MM.1S (cell line): ENCODE measurements at regions not wholly inside any gene's neighbourhood (a gene's known extent, or its start where the extent isn't known, plus 50 kb on each side); places are given as distances from the start of the nearest gene placed in this dataset.

Experiments
- DNase-seq: peaks from one replicate; pipeline ENCODE4 v3.0.0-alpha.2; 2015
- H2AFZ ChIP-seq: fragments of 300-600 bp; sonication (generic); 2 replicates; pipeline ENCODE4 v1.6.0; 2016; ENCODE audit warnings: antibody characterized with exemption, low read length
- H3F3A ChIP-seq: fragments of 300-600 bp; sonication (generic); 2 replicates; pipeline ENCODE4 v1.6.1; 2016; ENCODE audit warnings: mild to moderate bottlenecking, antibody characterized with exemption, low read length, moderate library complexity, mixed read lengths; ENCODE audit not compliant: insufficient read depth
- H3K27ac ChIP-seq: fragments of 300-600 bp; sonication (generic); 2 replicates; pipeline ENCODE4 v1.5.1; 2016; ENCODE audit warnings: mild to moderate bottlenecking, low read length
- H3K27me3 ChIP-seq: fragments of 300-600 bp; sonication (generic); replicated peaks from 2 replicates; pipeline ENCODE4 v1.6.0; 2016; ENCODE audit warnings: low read length; ENCODE audit not compliant: insufficient read depth
- H3K36me3 ChIP-seq: fragments of 300-600 bp; sonication (generic); replicated peaks from 2 replicates; pipeline ENCODE4 v1.6.1; 2016; ENCODE audit warnings: mild to moderate bottlenecking, low read length, mixed read lengths; ENCODE audit not compliant: insufficient read depth
- H3K4me1 ChIP-seq: fragments of 300-600 bp; sonication (generic); 2 replicates; pipeline ENCODE4 v1.6.1; 2016; ENCODE audit warnings: low read length, mixed read lengths
- H3K4me2 ChIP-seq: fragments of 300-600 bp; sonication (generic); 2 replicates; pipeline ENCODE4 v1.6.0; 2016; ENCODE audit warnings: low read depth, low read length
- H3K4me3 ChIP-seq: fragments of 300-600 bp; sonication (generic); 2 replicates; pipeline ENCODE4 v1.5.1; 2016; ENCODE audit warnings: low read length, mixed read lengths
- H3K79me2 ChIP-seq: fragments of 300-600 bp; sonication (generic); 2 replicates; pipeline ENCODE4 v1.6.1; 2016; ENCODE audit warnings: mixed run types, low read length, mixed read lengths
- H3K9ac ChIP-seq: fragments of 300-600 bp; sonication (generic); 2 replicates; pipeline ENCODE4 v1.6.1; 2016; ENCODE audit warnings: low read length, mixed read lengths
- H3K9me2 ChIP-seq: fragments of 300-600 bp; sonication (generic); replicated peaks from 2 replicates; pipeline ENCODE4 v1.6.1; 2016; ENCODE audit warnings: mild to moderate bottlenecking, low read length, mixed read lengths; ENCODE audit not compliant: insufficient read depth
- H3K9me3 ChIP-seq: fragments of 300-600 bp; sonication (generic); replicated peaks from 2 replicates; pipeline ENCODE4 v1.6.1; 2016; ENCODE audit warnings: mild to moderate bottlenecking, low read length, mixed read lengths; ENCODE audit not compliant: insufficient read depth
- H4K20me1 ChIP-seq: fragments of 300-600 bp; sonication (generic); 2 replicates; pipeline ENCODE4 v1.6.1; 2016; ENCODE audit warnings: mild to moderate bottlenecking, low read length, moderate library complexity, mixed read lengths; ENCODE audit not compliant: insufficient read depth
- EZH2 ChIP-seq: fragments of 300-600 bp; sonication (generic); optimal IDR thresholded peaks from 2 replicates; pipeline ENCODE3; 2017; ENCODE audit warnings: low read depth, mild to moderate bottlenecking, antibody characterized with exemption, low read length, mixed read lengths
- EZH2phosphoT487 ChIP-seq: fragments of 300-600 bp; sonication (generic); IDR thresholded peaks from 2 replicates; pipeline ENCODE4 v1.6.1; 2018; ENCODE audit warnings: antibody characterized with exemption, low read length
- TF ChIP-seq, protein P1 (sequence below): fragments of 300-600 bp; sonication (generic); IDR thresholded peaks from 2 replicates; pipeline ENCODE4 v1.5.1; 2016; ENCODE audit warnings: antibody characterized with exemption, low read length, mixed read lengths

GRCh38 chr3:77871436-77871835, 831.5 kb downstream of the ROBO2 start:
- Histone ChIP-seq H3K27ac (no peak overlapping the region), H3F3A (no peaks in the 10 kb centered on the region), H3K9ac (no peak overlapping the region), H3K4me1 (no peaks in the 10 kb centered on the region), H3K27me3 (no peaks in the 10 kb centered on the region), H3K4me2 (no peak overlapping the region), H3K4me3 (no peak overlapping the region), H3K9me3 (no peaks in the 10 kb centered on the region), H3K79me2 (no peaks in the 10 kb centered on the region), H4K20me1 (no peaks in the 10 kb centered on the region), H3K9me2 (no peaks in the 10 kb centered on the region), H2AFZ (no peak overlapping the region), H3K36me3 (no peaks in the 10 kb centered on the region)
- TF ChIP-seq EZH2 = no peak
- TF ChIP-seq EZH2phosphoT487 = no peak
- TF ChIP-seq, protein P1, sequence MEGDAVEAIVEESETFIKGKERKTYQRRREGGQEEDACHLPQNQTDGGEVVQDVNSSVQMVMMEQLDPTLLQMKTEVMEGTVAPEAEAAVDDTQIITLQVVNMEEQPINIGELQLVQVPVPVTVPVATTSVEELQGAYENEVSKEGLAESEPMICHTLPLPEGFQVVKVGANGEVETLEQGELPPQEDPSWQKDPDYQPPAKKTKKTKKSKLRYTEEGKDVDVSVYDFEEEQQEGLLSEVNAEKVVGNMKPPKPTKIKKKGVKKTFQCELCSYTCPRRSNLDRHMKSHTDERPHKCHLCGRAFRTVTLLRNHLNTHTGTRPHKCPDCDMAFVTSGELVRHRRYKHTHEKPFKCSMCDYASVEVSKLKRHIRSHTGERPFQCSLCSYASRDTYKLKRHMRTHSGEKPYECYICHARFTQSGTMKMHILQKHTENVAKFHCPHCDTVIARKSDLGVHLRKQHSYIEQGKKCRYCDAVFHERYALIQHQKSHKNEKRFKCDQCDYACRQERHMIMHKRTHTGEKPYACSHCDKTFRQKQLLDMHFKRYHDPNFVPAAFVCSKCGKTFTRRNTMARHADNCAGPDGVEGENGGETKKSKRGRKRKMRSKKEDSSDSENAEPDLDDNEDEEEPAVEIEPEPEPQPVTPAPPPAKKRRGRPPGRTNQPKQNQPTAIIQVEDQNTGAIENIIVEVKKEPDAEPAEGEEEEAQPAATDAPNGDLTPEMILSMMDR = no peak
- no peak for DNase-seq

- no peaks in the 10 kb centered on the region for H4K20me1 ChIP-seq
- H3K79me2 ChIP-seq = no peaks in the 10 kb centered on the region
- H3K4me3 ChIP-seq = no peak overlapping the region
- no peak overlapping the region for H2AFZ ChIP-seq
- H3K36me3 ChIP-seq = no peaks in the 10 kb centered on the region
- no peak overlapping the region for H3K9ac ChIP-seq
- no peaks in the 10 kb centered on the region for H3F3A ChIP-seq
- H3K4me1 ChIP-seq = no peaks in the 10 kb centered on the region
- H3K9me2 ChIP-seq = no peaks in the 10 kb centered on the region
- TF ChIP-seq EZH2 (no peak), EZH2phosphoT487 (no peak)
- TF ChIP-seq, protein P1 = no peak
- no peaks in the 10 kb centered on the region for H3K9me3 ChIP-seq
- no peaks in the 10 kb centered on the region for H3K27me3 ChIP-seq
- no peak overlapping the region for H3K4me2 ChIP-seq
- H3K27ac ChIP-seq = no peak overlapping the region
- DNase-seq = no peak
These were observed 833.7 kb downstream of the ROBO2 start for GRCh38 chr3:77873598-77873997.

GRCh38 chr3:77885381-77885780, 845.5 kb downstream of the ROBO2 start:
- no peak overlapping the region for H2AFZ ChIP-seq
- H3F3A ChIP-seq = no peaks in the 10 kb centered on the region
- H3K4me2 ChIP-seq = no peak overlapping the region
- H3K4me3 ChIP-seq = no peak overlapping the region
- H3K79me2 ChIP-seq = no peaks in the 10 kb centered on the region
- H3K27me3 ChIP-seq = no peaks in the 10 kb centered on the region
- no peak overlapping the region for H3K9ac ChIP-seq
- H3K36me3 ChIP-seq = no peaks in the 10 kb centered on the region
- H3K4me1 ChIP-seq = no peaks in the 10 kb centered on the region
- no peak for DNase-seq
- TF ChIP-seq EZH2 (no peak), EZH2phosphoT487 (no peak)
- TF ChIP-seq, protein P1 = no peak
- H3K27ac ChIP-seq = no peak overlapping the region
- no peaks in the 10 kb centered on the region for H4K20me1 ChIP-seq
- H3K9me2 ChIP-seq = no peaks in the 10 kb centered on the region
- no peaks in the 10 kb centered on the region for H3K9me3 ChIP-seq
